T47D (cell line): ENCODE measurements at regions not wholly inside any gene's neighbourhood (a gene's known extent, or its start where the extent isn't known, plus 50 kb on each side); places are given as distances from the start of the nearest gene placed in this dataset.

Experiments used
- DNase-seq, 2 experiments: peaks; one replicate each; pipeline versions ENCODE4 v3.0.0 to v3.0.0-alpha.2; 2011 to 2012; ENCODE audit warnings: low read depth in 1 of 2, low spot score in 1 of 2
- JUND ChIP-seq: IDR thresholded peaks from 2 replicates; pipeline ENCODE4 v1.6.1; 2012; ENCODE audit warnings: low read depth
- in situ Hi-C: cut with HindIII; loops from 2 replicates; pipeline ENCODE4 v1.10.0; 2016; ENCODE audit warnings: low sequenced_read_pairs, low pct_unique_long_range_greater_than_20kb

DNA sequence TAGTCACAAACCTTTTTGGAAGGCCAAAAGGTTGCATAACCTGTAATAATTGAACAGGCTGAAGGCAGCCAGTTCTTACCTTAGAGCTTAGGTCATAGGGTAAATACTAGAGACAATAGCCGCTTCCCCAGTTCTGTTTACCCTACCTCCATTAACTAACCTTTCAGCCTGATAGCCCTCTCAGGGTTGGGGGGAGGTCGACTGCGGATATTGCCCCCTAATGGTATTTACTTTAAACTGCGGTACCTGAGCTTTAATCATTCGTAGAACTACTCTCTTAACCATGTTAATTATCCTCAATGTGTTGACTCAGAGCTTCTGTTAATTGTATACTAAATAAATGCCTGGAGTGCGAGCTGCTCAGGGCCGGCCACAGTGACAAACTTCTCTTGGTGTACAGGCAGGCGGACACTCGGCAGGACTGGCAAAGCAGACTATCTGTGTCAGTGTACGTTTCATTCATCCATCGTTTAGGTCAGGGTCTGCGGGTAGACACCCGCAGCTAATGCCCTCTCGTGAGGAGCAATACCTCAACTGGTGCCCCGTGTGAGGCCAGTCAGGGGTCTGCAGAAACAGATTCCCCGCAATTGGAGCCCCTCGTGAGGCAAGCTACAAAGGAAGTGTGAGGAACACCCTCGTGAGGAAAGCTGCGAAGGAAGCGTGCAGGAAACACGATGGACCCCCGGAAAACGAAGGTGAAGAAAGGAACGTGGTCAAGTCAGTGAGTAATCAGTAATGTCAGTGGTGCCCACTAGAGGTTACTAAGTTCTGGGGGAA is 115.3 kb upstream of the SCN7A start:
- DNase-seq, result no peak
- TF ChIP-seq JUND, result no peak
- in situ Hi-C loops, result no loop called here

DNA sequence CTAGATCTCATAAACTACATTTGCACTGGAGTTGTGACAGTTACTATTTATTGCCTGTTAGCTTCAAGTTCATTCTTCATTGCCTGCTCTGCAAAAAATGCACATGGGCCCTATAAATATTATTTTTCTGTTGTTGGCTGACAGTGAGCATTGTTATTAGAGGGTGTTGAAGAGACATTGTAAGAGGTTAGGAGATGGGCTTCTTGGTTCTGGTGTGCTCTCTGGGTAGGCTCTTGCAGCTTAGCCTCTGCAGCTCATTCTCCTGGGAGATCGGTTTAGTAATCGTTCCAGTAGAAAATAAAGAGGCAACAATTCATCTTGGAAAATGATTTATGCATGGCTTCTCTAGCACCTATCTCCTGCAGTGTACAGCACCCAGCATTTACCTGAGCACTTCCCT is 113.8 kb upstream of the SCN7A start:
- DNase-seq, result no peak
- TF ChIP-seq JUND, result no peak
- in situ Hi-C loops, result no loop called here

GRCh38 chr2:166593403-166593802 is 99.4 kb upstream of the SCN7A start:
- in situ Hi-C loops, result no loop called here
- TF ChIP-seq JUND, result no peak
- no peak for DNase-seq

- TF ChIP-seq JUND, result no peak
- DNase-seq, result no peak
- in situ Hi-C loops, result no loop called here
These were observed 98.7 kb upstream of the SCN7A start for GRCh38 chr2:166592750-166593149.

DNA sequence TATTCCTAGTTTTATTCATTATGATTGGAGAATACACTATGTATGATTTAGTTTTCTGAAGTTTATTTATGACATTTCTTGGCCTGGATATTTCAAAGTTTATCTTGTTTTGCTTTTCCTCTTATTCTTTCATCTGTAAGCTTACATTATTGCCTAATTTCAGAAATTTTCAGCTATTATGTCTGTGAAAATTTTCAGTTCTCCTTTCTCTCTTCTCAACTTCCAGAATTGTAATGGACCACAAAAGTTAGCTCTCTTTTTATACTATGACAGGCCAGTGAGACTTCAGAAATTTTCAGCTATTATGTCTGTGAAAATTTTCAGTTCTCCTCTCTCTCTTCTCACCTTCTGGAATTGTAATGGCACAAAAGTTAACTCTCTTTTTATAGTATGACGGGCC is 97.2 kb upstream of the SCN7A start:
- in situ Hi-C loops, result no loop called here
- DNase-seq, result no peak

DNA sequence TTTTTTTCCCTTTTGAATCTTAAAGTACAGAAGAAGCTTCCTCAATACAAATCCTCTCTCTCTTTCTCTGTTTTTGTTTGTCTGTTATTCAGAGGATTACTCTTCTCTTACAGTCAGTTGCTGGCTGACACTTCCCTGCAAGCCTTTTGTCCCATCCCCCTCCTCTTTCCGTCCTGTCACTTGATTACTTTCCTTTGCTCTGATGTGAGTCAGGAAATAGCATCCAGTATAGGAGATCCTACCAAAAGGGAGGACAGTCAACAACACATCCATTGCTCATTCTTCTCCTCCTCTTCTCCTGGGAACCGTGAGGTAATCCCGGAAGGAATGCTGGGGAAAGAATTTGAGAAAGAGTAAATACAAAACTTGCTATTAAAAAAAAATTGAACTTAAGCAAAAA is 79.3 kb upstream of the SCN7A start:
- DNase-seq, result no peak
- no peak for TF ChIP-seq JUND
- in situ Hi-C loops, result no loop called here

More for the DNA sequence above, 97.2 kb upstream of the SCN7A start:
- no peak for TF ChIP-seq JUND

- no peak for DNase-seq
- in situ Hi-C loops, result no loop called here
- no peak for TF ChIP-seq JUND
These were observed 78.9 kb upstream of the SCN7A start for GRCh38 chr2:166572937-166573336.

GRCh38 chr2:166568409-166568808 is 74.4 kb upstream of the SCN7A start:
- DNase-seq, result no peak
- TF ChIP-seq JUND, result no peak
- in situ Hi-C loops, result no loop called here

DNA sequence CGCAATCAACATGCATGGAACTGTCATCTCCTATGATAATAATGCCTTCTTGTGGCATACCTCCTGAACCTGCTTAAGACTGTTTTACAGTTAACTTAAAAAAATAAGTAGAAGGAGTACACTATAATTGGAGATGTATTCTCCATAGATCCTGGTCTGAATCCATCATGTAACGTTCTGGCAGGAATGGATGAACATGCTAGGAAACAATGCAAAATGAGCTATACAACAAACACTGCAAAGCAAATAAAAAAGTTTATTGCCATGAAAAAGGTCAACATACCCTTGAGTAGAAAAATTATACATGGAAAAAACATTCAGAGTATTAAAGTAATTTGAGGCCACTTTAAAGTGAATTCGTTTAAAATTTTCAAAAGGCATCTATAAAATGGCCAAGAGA is 71.5 kb upstream of the SCN7A start:
- TF ChIP-seq JUND, result no peak
- in situ Hi-C loops, result no loop called here
- no peak for DNase-seq

DNA sequence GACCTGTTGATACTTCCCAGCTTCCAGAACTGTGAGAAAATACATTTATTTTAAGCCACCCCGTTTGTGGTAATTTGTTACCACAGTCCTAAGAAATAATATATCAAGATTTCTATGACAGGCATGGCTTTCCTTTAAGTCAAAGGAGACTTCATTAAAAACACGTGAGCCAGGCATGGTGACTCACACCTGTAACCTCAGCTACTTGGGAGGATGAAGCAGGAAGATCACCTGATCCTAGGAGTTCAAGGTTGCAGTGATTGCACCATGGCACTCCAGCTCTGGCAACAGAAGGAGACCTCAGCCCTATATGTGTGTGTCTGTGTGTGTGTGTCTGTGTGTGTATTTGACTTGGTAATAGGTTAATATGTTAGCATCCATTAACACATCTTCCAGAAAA is 69.8 kb upstream of the SCN7A start:
- no peak for TF ChIP-seq JUND
- in situ Hi-C loops, result no loop called here
- no peak for DNase-seq

DNA sequence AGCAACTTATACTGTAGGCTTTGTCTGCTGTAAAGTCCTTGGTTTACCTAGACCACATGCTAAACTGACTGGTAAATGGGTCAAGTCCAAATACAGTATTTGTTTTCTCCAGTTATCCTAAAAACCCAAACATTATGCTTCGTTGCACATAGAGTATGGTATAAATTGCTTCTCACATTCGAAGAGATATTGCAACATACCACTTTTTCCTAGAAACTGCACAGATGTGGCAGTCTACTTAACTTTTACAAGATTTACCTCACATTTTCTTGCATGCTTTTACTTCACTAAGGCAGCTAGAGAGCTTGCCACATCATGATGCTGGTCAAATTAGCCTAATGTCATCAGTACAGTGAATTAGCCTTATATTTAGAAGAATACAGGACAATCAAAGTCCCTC is 66.0 kb upstream of the SCN7A start:
- in situ Hi-C loops, result no loop called here
- no peak for TF ChIP-seq JUND
- no peak for DNase-seq

GRCh38 chr2:166550923-166551322 is 56.9 kb upstream of the SCN7A start:
- TF ChIP-seq JUND, result no peak
- DNase-seq, result no peak
- in situ Hi-C loops, result no loop called here

DNA sequence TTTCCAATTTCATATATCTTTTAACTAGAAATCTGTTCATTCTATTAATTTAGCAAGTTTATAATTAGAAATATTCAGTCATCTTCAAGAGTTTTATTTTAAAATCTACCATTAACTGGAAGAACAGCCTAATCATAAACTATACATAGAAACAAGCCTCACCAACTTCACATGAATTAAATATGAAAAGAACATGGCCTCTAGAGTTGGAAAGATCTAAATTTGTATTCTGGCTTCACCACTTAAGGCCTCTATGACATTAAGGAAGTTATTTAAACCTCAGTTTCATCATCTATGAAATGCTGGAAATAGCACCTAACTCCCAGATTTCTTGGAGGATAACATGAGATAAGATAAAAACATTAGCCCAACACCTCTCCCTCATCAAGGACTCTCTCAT is 51.4 kb upstream of the SCN7A start:
- in situ Hi-C loops, result no loop called here
- TF ChIP-seq JUND, result no peak
- DNase-seq, result no peak
